Liver (tissue), 3 donors: ENCODE measurements at regions not wholly inside any gene's neighbourhood (a gene's known extent, or its start where the extent isn't known, plus 50 kb on each side); places are given as distances from the start of the nearest gene placed in this dataset.

ENCODE experiments used
- ATF3 ChIP-seq: IDR thresholded peaks from 2 replicates; pipeline ENCODE4 v1.6.1; 2016; ENCODE audit warnings: antibody characterized with exemption
- CTCF ChIP-seq: fragments of 150-350 bp; IDR thresholded peaks from 2 replicates; pipeline ENCODE4 v1.5.1; 2017; ENCODE audit warnings: improper control_type of control experiment, low read depth, low read length; ENCODE audit not compliant: missing input control
- MAX ChIP-seq: IDR thresholded peaks from 2 replicates; pipeline ENCODE4 v1.6.1; 2016; ENCODE audit warnings: antibody characterized with exemption
- NR2F2 ChIP-seq: IDR thresholded peaks from 2 replicates; pipeline ENCODE4 v1.6.1; 2016; ENCODE audit warnings: antibody characterized with exemption
- RAD21 ChIP-seq, 2 donors: IDR thresholded peaks; 2 replicates each; pipeline ENCODE4 v1.6.1; 2016; ENCODE audit warnings: antibody characterized with exemption in 2 of 2, mild to moderate bottlenecking in 2 of 2
- REST ChIP-seq: IDR thresholded peaks from 2 replicates; pipeline ENCODE4 v1.6.1; 2016; ENCODE audit warnings: antibody characterized with exemption, mild to moderate bottlenecking
- YY1 ChIP-seq: IDR thresholded peaks from 2 replicates; pipeline ENCODE4 v1.6.1; 2016; ENCODE audit warnings: antibody characterized with exemption, mild to moderate bottlenecking
- donor health status: healthy.
- donor health status: healthy.

- TF ChIP-seq REST (no peak), MAX (no peak), CTCF (no peak), YY1 (no peak), NR2F2 (no peak), RAD21 (IDR thresholded peaks at IDR 0.05) (no peak), ATF3 (no peak)
These were observed 94.1 kb upstream of the PCBD1 start for GRCh38 chr10:70982443-70982842.
